GM19372 (cell line): ENCODE measurements at regions not wholly inside any gene's neighbourhood (a gene's known extent, or its start where the extent isn't known, plus 50 kb on each side); places are given as distances from the start of the nearest gene placed in this dataset.
"Not testable (repeated sequence)": the region's sequence is repeated elsewhere in the genome, so short reads cannot be mapped to it uniquely, and the experiment has no call there.

Experiments
- ATAC-seq: cut with Tn5 transposase; IDR thresholded peaks from one replicate; pipeline ENCODE4 v1.9.1; 2021; ENCODE audit warnings: mild to moderate bottlenecking, low read depth, moderate library complexity; ENCODE audit not compliant: unreplicated experiment

- ATAC-seq: no peak
Observed at GRCh38 chr2:167844714-167845530, 402.5 kb downstream of the STK39 start.

- ATAC-seq: no peak
Observed at GRCh38 chr2:167843657-167844056, 403.7 kb downstream of the STK39 start.

- no peak for ATAC-seq
Observed at GRCh38 chr2:167843217-167843616, 404.2 kb downstream of the STK39 start.

- ATAC-seq: no peak
Observed at GRCh38 chr2:167842047-167842446, 405.3 kb downstream of the STK39 start.

GRCh38 chr2:167835290-167835689, 412.1 kb downstream of the STK39 start:
- not testable (repeated sequence) for ATAC-seq

- no peak for ATAC-seq
Observed at GRCh38 chr2:167834707-167835106, 412.7 kb downstream of the STK39 start.

- ATAC-seq: no peak
Observed at GRCh38 chr2:167833294-167833693, 414.1 kb downstream of the STK39 start.

GRCh38 chr2:167832868-167833287, 414.5 kb downstream of the STK39 start:
- ATAC-seq: no peak

- ATAC-seq: no peak
Observed at GRCh38 chr2:167827352-167828097, 419.9 kb downstream of the STK39 start.

- no peak for ATAC-seq
Observed at GRCh38 chr2:167826906-167827305, 420.5 kb downstream of the STK39 start.

GRCh38 chr2:167825664-167826063, 421.7 kb downstream of the STK39 start:
- ATAC-seq: no peak

- ATAC-seq: no peak
Observed at GRCh38 chr2:167822690-167823465, 424.5 kb downstream of the STK39 start.

- no peak for ATAC-seq
Observed at GRCh38 chr2:167820488-167820887, 426.9 kb downstream of the STK39 start.

GRCh38 chr2:167818521-167818920, 428.9 kb downstream of the STK39 start:
- ATAC-seq: no peak

GRCh38 chr2:167817908-167818307, 429.5 kb downstream of the STK39 start:
- no peak for ATAC-seq

GRCh38 chr2:167817422-167817821, 430.0 kb downstream of the STK39 start:
- no peak for ATAC-seq

- no peak for ATAC-seq
Observed at GRCh38 chr2:167816874-167817290, 430.5 kb downstream of the STK39 start.

- ATAC-seq: no peak
Observed at GRCh38 chr2:167814881-167815718, 432.3 kb downstream of the STK39 start.

- not testable (repeated sequence) for ATAC-seq
Observed at GRCh38 chr2:167814482-167814880, 432.9 kb downstream of the STK39 start.

GRCh38 chr2:167809799-167810198, 437.6 kb downstream of the STK39 start:
- not testable (repeated sequence) for ATAC-seq
